Gastrocnemius medialis (tissue), 4 donors: ENCODE measurements at regions not wholly inside any gene's neighbourhood (a gene's known extent, or its start where the extent isn't known, plus 50 kb on each side); places are given as distances from the start of the nearest gene placed in this dataset.

Experiments
- ATAC-seq, 2 donors: fragments of 150-250 bp; one replicate each; pipeline ENCODE4 v1.9.1; 2016
- DNase-seq, 2 donors: peaks; one replicate each; pipeline ENCODE4 v3.0.0-alpha.2; 2019
- H3K27ac ChIP-seq, 4 donors: fragments of 200-600 bp; sonication (generic); 1 replicate in 1 of 4; 2 replicates in 3 of 4; pipeline ENCODE4 v1.5.1; 2016 to 2018; ENCODE audit warnings: mild to moderate bottlenecking in 2 of 4, moderate library complexity in 1 of 4
- H3K27me3 ChIP-seq, 3 donors: fragments of 200-600 bp; sonication (generic) in 2 of 3; 1 replicate in 1 of 3; 2 replicates in 2 of 3; pipeline versions ENCODE4 v1.5.1 to v1.6.0; 2016 to 2019; ENCODE audit warnings: mild to moderate bottlenecking in 1 of 3, moderate library complexity in 1 of 3
- H3K36me3 ChIP-seq, 2 donors: fragments of 200-600 bp; sonication (generic) in 1 of 2; one replicate each; pipeline ENCODE4 v1.5.1; 2017 to 2018
- H3K4me1 ChIP-seq, 2 donors: fragments of 200-600 bp; sonication (generic) in 1 of 2; one replicate each; pipeline ENCODE4 v1.5.1; 2016 to 2017; ENCODE audit warnings: mild to moderate bottlenecking in 2 of 2
- H3K4me3 ChIP-seq, 4 donors: fragments of 200-600 bp; sonication (generic) in 3 of 4; 1 replicate in 1 of 4; 2 replicates in 3 of 4; pipeline ENCODE4 v1.5.1; 2016 to 2019; ENCODE audit warnings: mild to moderate bottlenecking in 2 of 4
- H3K9me3 ChIP-seq, 3 donors: fragments of 200-600 bp; sonication (generic) in 2 of 3; 1 replicate in 1 of 3; 2 replicates in 2 of 3; pipeline ENCODE4 v1.5.1; 2016 to 2019
- CTCF ChIP-seq, 5 experiments: fragments of 450-650 bp in 3 of 5; fragments of 200-600 bp in 2 of 5; sonication (generic) in 2 of 5; IDR thresholded peaks in 4 of 5; conservative IDR thresholded peaks in 1 of 5; 1 replicate in 4 of 5; 2 replicates in 1 of 5; pipeline ENCODE4 v1.5.1; 2016 to 2019; ENCODE audit warnings: antibody characterized with exemption in 5 of 5, mild to moderate bottlenecking in 3 of 5, moderate library complexity in 3 of 5
- POLR2A ChIP-seq, 2 donors: fragments of 450-650 bp; IDR thresholded peaks; one replicate each; pipeline ENCODE4 v1.6.1; 2017; ENCODE audit warnings: antibody characterized with exemption in 2 of 2, mild to moderate bottlenecking in 2 of 2, moderate library complexity in 2 of 2
- in situ Hi-C, 4 donors: fragments of 200-750 bp; cut with MboI; loops; one replicate each; pipeline versions ENCODE4 v1.15.0 to v1.8.0; 2017; ENCODE audit warnings: low sequenced_read_pairs in 4 of 4
- intact Hi-C: fragments of 100-400 bp; cut with DNase I; formaldehyde crosslinking; loops from one replicate; pipeline ENCODE4 v1.15.1; 2023; ENCODE audit warnings: low total_unique reads

- no peak for TF ChIP-seq CTCF (IDR thresholded peaks at IDR 0.05 in 4 of 5, conservative IDR thresholded peaks at IDR 0.05 in 1 of 5)
- TF ChIP-seq POLR2A (IDR thresholded peaks at IDR 0.05) = peak in 1 of 2 donors; percentile 43
- Histone ChIP-seq H3K9me3 (no peaks in the 10 kb centered on the region), H3K4me3 (no peak overlapping the region), H3K36me3 (no peaks in the 10 kb centered on the region), H3K27me3 (no peaks in the 10 kb centered on the region), H3K4me1 (peaks cover 43 to 66% of the 10 kb centered on the region in 2 donors), H3K27ac (peak overlapping the region; percentile 88 to 94 (median 90))
- intact Hi-C loops = loop anchor here (1.0 to 10.0 kb wide), 5 partner anchors 83 to 591 kb away; no protein-coding TSS in a partner anchor
- in situ Hi-C loops = loop anchor here in 1 of 4 donors (5.0 to 25.0 kb wide), 2 partner anchors 47 to 307 kb away; no protein-coding TSS in a partner anchor
- ATAC-seq (no peak), DNase-seq (no peak)
These were observed 127.4 kb upstream of the STC2 start for GRCh38 chr5:173455599-173455957.

- in situ Hi-C loops = loop anchor here in 1 of 4 donors (5.0 to 25.0 kb wide), 2 partner anchors 47 to 307 kb away; no protein-coding TSS in a partner anchor
- peaks cover 43 to 66% of the 10 kb centered on the region in 2 donors for H3K4me1 ChIP-seq
These were observed 126.8 kb upstream of the STC2 start for GRCh38 chr5:173454736-173455598.

GRCh38 chr5:173454361-173454735 is 126.1 kb upstream of the STC2 start:
- in situ Hi-C loops (loop anchor here in 1 of 4 donors (25.0 kb wide), 1 partner anchor 308 kb away; no protein-coding TSS in a partner anchor), intact Hi-C loops (loop anchor here (1.0 to 10.0 kb wide), 6 partner anchors 45 to 590 kb away; no protein-coding TSS in a partner anchor)

More at GRCh38 chr5:173454736-173455598, 126.8 kb upstream of the STC2 start:
- H3K27ac ChIP-seq = peak overlapping the region; percentile 88 to 94 (median 90)
- peak; percentile 73 to 75 for ATAC-seq
- no peaks in the 10 kb centered on the region for H3K36me3 ChIP-seq
- DNase-seq = peak; percentile 88 to 94
- no peaks in the 10 kb centered on the region for H3K9me3 ChIP-seq
- TF ChIP-seq POLR2A (IDR thresholded peaks at IDR 0.05) = peak in 1 of 2 donors; percentile 1
- peak in 1 of 5 experiments; percentile 26 for TF ChIP-seq CTCF (IDR thresholded peaks at IDR 0.05 in 4 of 5, conservative IDR thresholded peaks at IDR 0.05 in 1 of 5)
- H3K4me3 ChIP-seq = no peak overlapping the region
- intact Hi-C loops = loop anchor here (1.0 to 10.0 kb wide), 8 partner anchors 44 to 590 kb away; no protein-coding TSS in a partner anchor
- H3K27me3 ChIP-seq = no peaks in the 10 kb centered on the region

GRCh38 chr5:173453167-173453566 is 125.0 kb upstream of the STC2 start:
- in situ Hi-C loops = loop anchor here in 1 of 4 donors (25.0 kb wide), 1 partner anchor 309 kb away; no protein-coding TSS in a partner anchor
- no peaks in the 10 kb centered on the region for H3K9me3 ChIP-seq
- DNase-seq (no peak), ATAC-seq (no peak)
- intact Hi-C loops = loop anchor here (5.0 to 10.0 kb wide), 5 partner anchors 219 to 588 kb away; no protein-coding TSS in a partner anchor
- TF ChIP-seq CTCF (IDR thresholded peaks at IDR 0.05 in 4 of 5, conservative IDR thresholded peaks at IDR 0.05 in 1 of 5) (no peak), POLR2A (IDR thresholded peaks at IDR 0.05) (no peak)
- no peaks in the 10 kb centered on the region for H3K27me3 ChIP-seq
- no peak overlapping the region for H3K4me3 ChIP-seq
- H3K36me3 ChIP-seq = no peaks in the 10 kb centered on the region
- H3K27ac ChIP-seq = peak overlapping the region; percentile 88 to 94 (median 90)
- H3K4me1 ChIP-seq = peaks cover 43 to 66% of the 10 kb centered on the region in 2 donors

More at GRCh38 chr5:173454361-173454735, 126.1 kb upstream of the STC2 start:
- Histone ChIP-seq H3K36me3 (no peaks in the 10 kb centered on the region), H3K27ac (peak overlapping the region; percentile 88 to 94 (median 90)), H3K4me3 (no peak overlapping the region), H3K27me3 (no peaks in the 10 kb centered on the region), H3K9me3 (no peaks in the 10 kb centered on the region), H3K4me1 (peaks cover 43 to 66% of the 10 kb centered on the region in 2 donors)
- ATAC-seq (no peak), DNase-seq (no peak)
- TF ChIP-seq POLR2A (IDR thresholded peaks at IDR 0.05) = no peak
- no peak for TF ChIP-seq CTCF (IDR thresholded peaks at IDR 0.05 in 4 of 5, conservative IDR thresholded peaks at IDR 0.05 in 1 of 5)
